Brain microvascular endothelial cell (primary cell): ENCODE measurements at regions not wholly inside any gene's neighbourhood (a gene's known extent, or its start where the extent isn't known, plus 50 kb on each side); places are given as distances from the start of the nearest gene placed in this dataset.

ENCODE experiments used
- DNase-seq: peaks from one replicate; pipeline ENCODE4 v3.0.0-alpha.2; 2020
- H3K27ac ChIP-seq: fragments of 250-450 bp; sonication (Bioruptor Pico); 2 replicates; pipeline ENCODE4 v1.5.1; 2020; ENCODE audit warnings: mild to moderate bottlenecking, moderate library complexity
- H3K27me3 ChIP-seq: fragments of 250-450 bp; sonication (Bioruptor Pico); replicated peaks from 2 replicates; pipeline ENCODE4 v1.5.1; 2020; ENCODE audit warnings: mild to moderate bottlenecking
- H3K36me3 ChIP-seq: fragments of 250-450 bp; sonication (Bioruptor Pico); replicated peaks from 2 replicates; pipeline ENCODE4 v1.5.1; 2020; ENCODE audit warnings: mild to moderate bottlenecking
- H3K4me3 ChIP-seq: 2 replicates; pipeline ENCODE4 v1.5.1; 2011; ENCODE audit warnings: low read depth, mild to moderate bottlenecking, control low read depth, low read length, moderate library complexity
- in situ Hi-C: cut with HindIII; loops from 2 replicates; pipeline ENCODE4 v1.10.0; 2017; ENCODE audit warnings: low sequenced_read_pairs, low pct_ligation_motif_present
- TF ChIP-seq, protein P1 (sequence below): IDR thresholded peaks from 2 replicates; pipeline ENCODE4 v1.5.1; 2011; ENCODE audit warnings: low read depth, mild to moderate bottlenecking, moderate library complexity, low read length, control low read depth, inconsistent platforms; ENCODE audit errors: missing control alignments

- Histone ChIP-seq H3K4me3 (no peak overlapping the region), H3K36me3 (no peaks in the 10 kb centered on the region), H3K27ac (no peak overlapping the region), H3K27me3 (no peaks in the 10 kb centered on the region)
- TF ChIP-seq, protein P1, sequence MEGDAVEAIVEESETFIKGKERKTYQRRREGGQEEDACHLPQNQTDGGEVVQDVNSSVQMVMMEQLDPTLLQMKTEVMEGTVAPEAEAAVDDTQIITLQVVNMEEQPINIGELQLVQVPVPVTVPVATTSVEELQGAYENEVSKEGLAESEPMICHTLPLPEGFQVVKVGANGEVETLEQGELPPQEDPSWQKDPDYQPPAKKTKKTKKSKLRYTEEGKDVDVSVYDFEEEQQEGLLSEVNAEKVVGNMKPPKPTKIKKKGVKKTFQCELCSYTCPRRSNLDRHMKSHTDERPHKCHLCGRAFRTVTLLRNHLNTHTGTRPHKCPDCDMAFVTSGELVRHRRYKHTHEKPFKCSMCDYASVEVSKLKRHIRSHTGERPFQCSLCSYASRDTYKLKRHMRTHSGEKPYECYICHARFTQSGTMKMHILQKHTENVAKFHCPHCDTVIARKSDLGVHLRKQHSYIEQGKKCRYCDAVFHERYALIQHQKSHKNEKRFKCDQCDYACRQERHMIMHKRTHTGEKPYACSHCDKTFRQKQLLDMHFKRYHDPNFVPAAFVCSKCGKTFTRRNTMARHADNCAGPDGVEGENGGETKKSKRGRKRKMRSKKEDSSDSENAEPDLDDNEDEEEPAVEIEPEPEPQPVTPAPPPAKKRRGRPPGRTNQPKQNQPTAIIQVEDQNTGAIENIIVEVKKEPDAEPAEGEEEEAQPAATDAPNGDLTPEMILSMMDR: no peak
- DNase-seq: no peak
- in situ Hi-C loops: no loop called here
Observed at GRCh38 chr7:115637128-115637527, 393.4 kb downstream of the TFEC start.

DNA sequence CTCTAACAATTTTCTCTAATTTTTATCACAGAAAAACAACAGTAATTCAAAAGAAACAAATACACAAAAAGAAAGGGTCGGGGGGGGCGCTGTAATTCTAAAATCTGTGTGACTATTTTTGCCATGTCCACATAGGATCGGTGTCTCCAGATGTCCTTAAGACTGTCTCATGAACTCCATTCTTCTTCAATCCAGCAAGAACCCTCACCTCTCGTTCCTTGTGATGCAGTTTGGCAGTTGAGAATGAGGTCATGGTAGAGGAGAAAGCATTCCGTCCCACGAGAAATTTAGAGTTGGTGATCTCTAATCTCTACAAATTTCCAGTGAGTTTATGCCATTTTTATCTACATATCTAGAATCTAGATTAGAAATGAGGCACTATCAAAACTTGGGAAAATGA lies 394.7 kb downstream of the TFEC start:
- DNase-seq: no peak
- in situ Hi-C loops: no loop called here
- no peak overlapping the region for H3K27ac ChIP-seq
- TF ChIP-seq, protein P1: no peak
- no peaks in the 10 kb centered on the region for H3K36me3 ChIP-seq
- H3K27me3 ChIP-seq: no peaks in the 10 kb centered on the region
- H3K4me3 ChIP-seq: no peak overlapping the region

DNA sequence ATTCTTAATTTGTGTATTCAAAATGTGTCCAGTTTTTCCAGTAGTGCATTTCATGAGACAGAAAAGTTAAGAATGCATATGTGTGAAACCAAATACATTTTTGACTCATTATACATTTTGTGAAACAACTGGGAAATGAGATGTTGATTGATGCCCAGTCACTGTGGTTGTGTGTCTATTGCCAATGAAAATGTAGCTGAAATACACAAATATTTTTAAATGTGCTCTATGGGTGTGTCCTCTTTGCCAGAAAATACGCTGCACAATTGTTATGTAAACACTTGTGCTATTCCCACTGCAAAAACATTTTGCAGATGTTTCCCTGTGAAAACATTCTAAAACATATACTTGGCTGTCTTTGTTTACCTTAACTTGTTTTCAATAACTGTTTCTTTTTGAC lies 395.2 kb downstream of the TFEC start:
- H3K27ac ChIP-seq: no peak overlapping the region
- H3K27me3 ChIP-seq: no peaks in the 10 kb centered on the region
- in situ Hi-C loops: no loop called here
- no peaks in the 10 kb centered on the region for H3K36me3 ChIP-seq
- TF ChIP-seq, protein P1: no peak
- no peak overlapping the region for H3K4me3 ChIP-seq
- DNase-seq: no peak

DNA sequence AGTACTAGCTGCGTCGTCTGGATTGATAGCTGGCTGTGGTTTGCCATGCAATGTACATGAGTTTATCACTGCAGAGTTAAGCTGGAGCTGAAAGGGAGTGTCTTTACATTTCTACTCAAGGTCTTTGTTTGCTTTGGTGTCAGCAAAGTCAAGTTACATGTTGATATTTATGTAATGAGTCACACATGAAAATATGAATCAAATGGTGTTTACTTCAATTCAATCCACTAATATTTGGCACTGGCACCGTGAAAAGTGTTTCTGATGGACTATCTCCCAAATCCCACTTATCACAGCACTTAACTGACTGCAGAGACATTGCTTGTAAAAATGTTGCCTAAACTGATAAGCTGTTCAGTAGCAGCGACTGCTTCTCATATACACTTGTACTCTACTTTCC lies 395.9 kb downstream of the TFEC start:
- TF ChIP-seq, protein P1: no peak
- no peak overlapping the region for H3K4me3 ChIP-seq
- no peak overlapping the region for H3K27ac ChIP-seq
- DNase-seq: no peak
- H3K27me3 ChIP-seq: no peaks in the 10 kb centered on the region
- in situ Hi-C loops: no loop called here
- no peaks in the 10 kb centered on the region for H3K36me3 ChIP-seq

DNA sequence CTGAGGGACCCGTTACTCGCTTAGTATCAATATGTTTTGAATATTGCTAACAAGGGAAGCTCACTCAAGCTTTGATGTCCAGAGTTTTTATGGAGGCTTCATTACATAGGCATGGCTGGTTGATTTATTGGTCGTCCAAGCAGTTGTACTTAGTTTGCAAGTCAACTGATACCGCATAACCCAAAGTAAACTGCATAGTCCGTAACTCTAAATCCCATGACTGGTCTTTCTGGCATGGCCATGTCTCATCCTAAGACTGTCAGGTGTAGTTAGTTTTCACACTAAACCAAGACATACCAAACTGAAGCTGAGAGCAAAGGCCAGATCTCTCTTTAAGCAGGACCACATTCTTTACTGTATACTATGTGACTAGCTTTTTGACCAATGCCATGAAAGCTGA lies 397.9 kb downstream of the TFEC start:
- Histone ChIP-seq H3K27me3 (no peaks in the 10 kb centered on the region), H3K36me3 (no peaks in the 10 kb centered on the region), H3K4me3 (no peak overlapping the region), H3K27ac (no peak overlapping the region)
- TF ChIP-seq, protein P1: no peak
- no peak for DNase-seq
- in situ Hi-C loops: no loop called here

- in situ Hi-C loops: no loop called here
- TF ChIP-seq, protein P1: peak; percentile 21
- DNase-seq: no peak
- Histone ChIP-seq H3K27me3 (no peaks in the 10 kb centered on the region), H3K4me3 (no peak overlapping the region), H3K36me3 (no peaks in the 10 kb centered on the region), H3K27ac (no peak overlapping the region)
Observed at GRCh38 chr7:115631782-115632181, 398.8 kb downstream of the TFEC start.
